BJ (cell line): ENCODE measurements at regions not wholly inside any gene's neighbourhood (a gene's known extent, or its start where the extent isn't known, plus 50 kb on each side); places are given as distances from the start of the nearest gene placed in this dataset.

Experiments
- CTCF ChIA-PET: fragments of 350-600 bp; formaldehyde crosslinking; extraction: SDS; loops from one replicate; lab custom pipeline; 2021; ENCODE audit warnings: antibody characterized with exemption, inconsistent platforms; lab: Yijun Ruan, JAX
- POLR2A ChIA-PET: fragments of 300-600 bp; sonication (Branson Sonifier 250); formaldehyde crosslinking; extraction: SDS; loops from one replicate; lab custom pipeline; 2021; ENCODE audit warnings: antibody characterized with exemption; lab: Charles Lee
- DNase-seq: peaks from one replicate; pipeline ENCODE4 v3.0.0-alpha.2; 2011; ENCODE audit warnings: low read depth
- H3K27me3 ChIP-seq: 2 replicates; pipeline ENCODE4 v1.6.0; 2011; ENCODE audit warnings: low read length; ENCODE audit not compliant: control insufficient read depth, insufficient read depth
- H3K36me3 ChIP-seq: 2 replicates; pipeline ENCODE4 v1.5.1; 2011; ENCODE audit warnings: low read length; ENCODE audit not compliant: control insufficient read depth, insufficient read depth
- H3K4me3 ChIP-seq: 2 replicates; pipeline ENCODE4 v1.5.1; 2011; ENCODE audit warnings: low read depth, mild to moderate bottlenecking, control low read depth, low read length
- CTCF ChIP-seq: IDR thresholded peaks from 2 replicates; pipeline ENCODE4 v1.5.1; 2011; ENCODE audit warnings: low read depth, mild to moderate bottlenecking, control low read depth, inconsistent platforms, low read length, moderate library complexity; ENCODE audit not compliant: insufficient read depth

DNA sequence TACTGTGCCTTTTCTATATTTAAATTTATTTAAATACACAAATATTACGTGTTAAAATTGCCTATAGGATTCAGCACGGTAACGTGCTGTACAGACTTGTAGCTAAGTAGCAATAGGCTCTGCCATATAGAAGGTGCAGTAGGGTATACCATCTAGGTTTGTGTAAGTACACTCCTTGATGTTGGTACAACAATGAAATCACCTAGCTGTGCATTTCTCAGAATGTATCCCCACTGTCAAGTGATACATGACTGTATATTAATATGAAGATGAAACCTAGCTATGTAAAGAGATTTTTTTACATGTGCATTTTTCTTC, 431.2 kb downstream of the KCTD8 start:
- TF ChIP-seq CTCF = no peak
- Histone ChIP-seq H3K36me3 (no peaks in the 10 kb centered on the region), H3K4me3 (no peak overlapping the region), H3K27me3 (no peaks in the 10 kb centered on the region)
- POLR2A ChIA-PET = no interaction called here
- DNase-seq = no peak
- CTCF ChIA-PET = no interaction called here

DNA sequence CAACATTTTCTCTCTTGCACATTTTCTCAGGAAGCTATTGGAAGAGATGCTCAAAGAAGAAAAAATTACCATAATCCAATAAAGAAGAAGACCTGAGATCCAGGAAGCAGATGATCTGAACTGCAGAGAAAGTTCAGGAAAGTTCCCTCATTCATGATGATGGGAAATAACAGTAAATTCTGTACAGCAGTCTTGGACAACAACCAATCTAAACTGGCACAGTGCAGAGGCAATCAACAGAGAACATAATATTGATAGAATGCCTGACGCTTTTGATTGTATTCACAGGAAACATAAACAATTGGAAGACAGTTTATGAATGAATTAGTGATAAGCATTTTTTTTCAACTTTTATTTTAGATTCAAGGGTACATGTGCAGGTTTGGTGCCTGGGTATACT, 428.9 kb downstream of the KCTD8 start:
- CTCF ChIA-PET = no interaction called here
- POLR2A ChIA-PET = no interaction called here
- H3K36me3 ChIP-seq = no peaks in the 10 kb centered on the region
- H3K27me3 ChIP-seq = no peaks in the 10 kb centered on the region
- no peak overlapping the region for H3K4me3 ChIP-seq
- TF ChIP-seq CTCF = no peak
- no peak for DNase-seq

DNA sequence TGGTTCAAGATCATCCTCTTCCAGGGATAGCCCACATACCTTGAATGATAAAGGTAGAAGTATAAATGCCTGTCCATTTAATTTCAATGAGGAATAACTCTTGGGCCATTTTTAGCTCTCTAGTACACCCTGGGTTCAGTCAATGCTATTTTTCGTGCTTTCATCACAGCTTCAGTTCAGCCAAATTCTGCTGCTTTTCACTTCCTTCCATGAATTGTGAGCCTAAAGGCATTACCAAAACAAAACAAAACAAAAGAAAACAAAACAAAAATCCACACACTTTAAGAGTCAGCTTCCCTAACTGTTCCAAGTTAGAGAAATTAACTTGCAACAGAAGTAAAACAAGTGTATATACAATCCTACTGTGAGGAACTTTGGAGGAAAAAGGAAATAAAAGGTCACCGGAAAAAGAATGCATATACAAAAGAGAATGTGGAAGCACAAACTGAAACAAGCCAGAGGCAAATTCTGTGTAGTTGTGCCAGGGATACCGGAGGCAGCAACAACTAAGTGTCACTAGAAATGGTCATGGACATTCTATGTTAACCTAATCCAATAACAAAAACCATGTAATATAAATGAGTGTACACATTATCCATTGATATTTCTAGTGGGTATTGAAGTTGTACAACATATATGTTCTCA, 423.1 kb downstream of the KCTD8 start:
- ChIA-PET CTCF (no interaction called here), POLR2A (no interaction called here)
- Histone ChIP-seq H3K27me3 (no peaks in the 10 kb centered on the region), H3K36me3 (no peaks in the 10 kb centered on the region), H3K4me3 (no peak overlapping the region)
- TF ChIP-seq CTCF = no peak
- DNase-seq = no peak

- POLR2A ChIA-PET = no interaction called here
- CTCF ChIA-PET = interaction anchor here (0.6 kb wide), 1 partner anchor 9 kb away, joined by 3 read pairs; no protein-coding TSS in a partner anchor
Observed at GRCh38 chr4:44038811-44039210, 409.8 kb downstream of the KCTD8 start.

GRCh38 chr4:44046491-44046890, 402.1 kb downstream of the KCTD8 start:
- CTCF ChIA-PET = no interaction called here
- no peak for TF ChIP-seq CTCF
- Histone ChIP-seq H3K4me3 (no peak overlapping the region), H3K27me3 (no peaks in the 10 kb centered on the region), H3K36me3 (no peaks in the 10 kb centered on the region)
- no peak for DNase-seq
- POLR2A ChIA-PET = no interaction called here

More at GRCh38 chr4:44038811-44039210, 409.8 kb downstream of the KCTD8 start:
- H3K27me3 ChIP-seq = no peaks in the 10 kb centered on the region
- H3K4me3 ChIP-seq = no peak overlapping the region
- no peak for TF ChIP-seq CTCF
- DNase-seq = no peak
- no peaks in the 10 kb centered on the region for H3K36me3 ChIP-seq
